SIG-M5 treated with dmso at 0.1 percent for 504 hours (cell line): ENCODE measurements at regions not wholly inside any gene's neighbourhood (a gene's known extent, or its start where the extent isn't known, plus 50 kb on each side); places are given as distances from the start of the nearest gene placed in this dataset.

Source experiments
- DNase-seq: peaks from one replicate; lab custom pipeline; 2025; ENCODE audit not compliant: unreplicated experiment; lab: John Stamatoyannopoulos, UW

GRCh38 chr9:19732441-19732951 lies 56.3 kb downstream of the SLC24A2 start:
- no peak for DNase-seq

DNA sequence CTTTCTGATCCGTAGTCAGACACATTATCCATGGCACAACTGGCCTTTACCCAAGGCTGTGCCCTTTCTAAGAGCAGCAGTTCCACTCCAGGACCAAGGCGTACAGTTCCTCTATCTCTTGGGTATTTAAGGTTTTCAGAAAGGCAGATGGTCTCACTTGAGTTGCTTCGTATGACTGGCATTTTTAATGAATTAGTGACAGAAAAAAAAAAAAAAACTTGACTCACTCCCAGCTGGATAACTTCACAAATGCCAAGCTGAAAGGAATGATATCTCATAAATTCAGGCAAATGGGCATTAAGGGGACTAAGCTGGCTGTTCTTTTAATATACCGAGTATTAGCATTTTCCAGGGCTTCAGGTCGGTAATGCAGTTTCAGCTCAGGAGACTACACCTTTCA lies 60.7 kb downstream of the SLC24A2 start:
- no peak for DNase-seq

- DNase-seq, result no peak
These were observed 62.9 kb downstream of the SLC24A2 start for GRCh38 chr9:19725970-19726369.

- no peak for DNase-seq
These were observed 68.5 kb downstream of the SLC24A2 start for GRCh38 chr9:19720377-19720776.

DNA sequence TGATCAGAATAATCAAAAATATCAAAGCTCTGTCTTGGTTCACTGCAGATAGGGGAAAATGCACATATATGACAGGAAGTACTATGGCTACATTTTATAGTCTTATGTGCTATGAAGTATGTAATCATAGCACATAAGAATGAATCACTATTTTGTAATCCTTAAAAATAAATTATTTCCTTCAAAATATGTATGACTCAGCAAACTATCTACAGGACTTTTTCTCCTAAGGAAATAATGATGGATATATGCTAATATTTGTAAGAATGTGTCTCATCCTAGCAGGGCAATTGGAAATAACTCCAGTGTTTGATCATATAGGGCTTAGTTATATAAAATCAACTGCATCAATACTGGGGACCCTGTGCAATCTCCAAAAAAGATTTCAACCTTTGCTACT lies 85.1 kb downstream of the SLC24A2 start:
- no peak for DNase-seq

GRCh38 chr9:19701991-19702390 lies 86.8 kb downstream of the SLC24A2 start:
- DNase-seq, result no peak

- DNase-seq, result no peak
These were observed 87.6 kb downstream of the SLC24A2 start for GRCh38 chr9:19701274-19701673.

DNA sequence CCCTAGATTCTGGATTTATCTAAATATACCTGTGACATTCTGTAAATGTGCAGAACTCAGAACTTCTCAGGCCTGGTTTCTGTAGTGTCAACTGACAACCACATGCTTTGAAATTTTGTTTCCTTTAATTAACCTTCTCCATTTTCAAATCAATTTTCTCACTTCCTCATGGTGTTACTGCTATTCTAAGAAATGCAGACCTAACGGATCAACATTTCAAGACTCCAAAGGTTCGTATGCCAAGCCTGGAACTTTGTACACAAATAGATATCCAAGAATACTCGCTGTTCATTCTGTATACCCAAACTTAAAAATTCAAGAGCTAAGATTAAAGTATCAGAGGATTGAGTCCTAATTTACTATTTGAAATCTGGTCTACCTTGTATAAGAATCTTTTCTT lies 88.1 kb downstream of the SLC24A2 start:
- DNase-seq, result no peak

GRCh38 chr9:19699756-19700155 lies 89.1 kb downstream of the SLC24A2 start:
- DNase-seq, result no peak

DNA sequence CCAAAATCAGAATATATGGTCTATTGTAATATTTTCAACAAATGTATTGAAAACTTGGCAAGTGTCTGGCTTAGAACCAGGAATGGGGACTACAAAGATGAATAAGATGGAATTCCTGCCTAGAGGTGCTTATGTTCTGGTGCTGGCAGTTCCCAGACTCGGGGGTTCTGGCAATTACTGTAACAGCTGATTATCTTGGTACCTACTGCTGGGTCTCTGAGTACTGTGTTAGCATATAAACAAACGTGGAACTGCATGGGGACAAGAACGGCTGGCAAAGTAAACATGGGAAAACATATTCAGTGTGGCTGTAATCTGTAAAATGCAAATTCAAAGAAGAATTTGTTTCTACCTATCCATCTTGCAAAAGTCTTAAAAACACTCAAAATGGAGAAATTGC lies 89.9 kb downstream of the SLC24A2 start:
- no peak for DNase-seq

- no peak for DNase-seq
These were observed 94.2 kb downstream of the SLC24A2 start for GRCh38 chr9:19694601-19695000.

GRCh38 chr9:19690128-19690527 lies 98.7 kb downstream of the SLC24A2 start:
- DNase-seq, result no peak

- DNase-seq, result no peak
These were observed 99.3 kb downstream of the SLC24A2 start for GRCh38 chr9:19689328-19690101.

GRCh38 chr9:19683715-19684114 lies 105.1 kb downstream of the SLC24A2 start:
- no peak for DNase-seq

- DNase-seq, result no peak
These were observed 106.4 kb downstream of the SLC24A2 start for GRCh38 chr9:19682397-19682796.

GRCh38 chr9:19681846-19682245 lies 107.0 kb downstream of the SLC24A2 start:
- no peak for DNase-seq

DNA sequence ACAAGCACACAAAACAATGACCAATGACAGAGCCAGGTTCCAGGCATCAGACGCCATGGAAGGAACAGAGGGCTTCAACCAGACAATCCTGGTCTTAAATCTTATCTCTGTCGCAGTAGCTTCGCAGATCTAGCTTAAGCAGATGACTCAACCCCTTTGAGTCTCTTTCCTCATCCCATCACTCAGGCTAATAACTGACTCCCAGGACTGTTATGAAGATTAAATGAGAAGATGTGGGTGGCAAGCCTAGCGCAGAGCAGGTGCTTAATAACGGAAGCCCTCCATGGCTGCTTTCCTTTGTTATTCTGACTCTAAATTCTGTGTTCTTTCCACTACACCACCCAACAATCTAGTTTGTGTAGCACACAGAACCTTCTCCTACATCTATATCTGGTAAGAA lies 110.9 kb downstream of the SLC24A2 start:
- no peak for DNase-seq

DNA sequence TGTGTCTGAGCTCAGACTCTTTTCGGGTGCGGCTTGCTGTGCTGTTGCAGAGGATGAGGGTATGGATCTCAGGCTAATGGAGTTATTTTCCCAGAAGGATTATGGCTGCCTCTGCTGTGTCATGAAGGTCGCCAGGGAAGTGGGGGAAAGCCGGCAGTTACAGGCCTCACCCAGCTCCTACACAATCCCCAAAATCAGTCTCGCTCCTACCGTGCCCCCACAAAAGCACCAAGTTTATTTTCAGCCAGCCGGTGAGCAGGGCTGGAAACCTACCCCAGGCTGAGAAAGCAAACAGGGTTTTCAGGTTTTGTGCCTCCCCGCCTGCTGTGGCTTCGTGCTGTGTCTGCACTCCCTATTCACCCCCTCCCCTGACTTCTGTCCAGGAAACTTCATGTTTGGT lies 113.3 kb downstream of the SLC24A2 start:
- DNase-seq, result no peak

- no peak for DNase-seq
These were observed 122.3 kb downstream of the SLC24A2 start for GRCh38 chr9:19666575-19666974.

GRCh38 chr9:19665146-19665863 lies 123.5 kb downstream of the SLC24A2 start:
- DNase-seq, result no peak

GRCh38 chr9:19663570-19663969 lies 125.3 kb downstream of the SLC24A2 start:
- no peak for DNase-seq

DNA sequence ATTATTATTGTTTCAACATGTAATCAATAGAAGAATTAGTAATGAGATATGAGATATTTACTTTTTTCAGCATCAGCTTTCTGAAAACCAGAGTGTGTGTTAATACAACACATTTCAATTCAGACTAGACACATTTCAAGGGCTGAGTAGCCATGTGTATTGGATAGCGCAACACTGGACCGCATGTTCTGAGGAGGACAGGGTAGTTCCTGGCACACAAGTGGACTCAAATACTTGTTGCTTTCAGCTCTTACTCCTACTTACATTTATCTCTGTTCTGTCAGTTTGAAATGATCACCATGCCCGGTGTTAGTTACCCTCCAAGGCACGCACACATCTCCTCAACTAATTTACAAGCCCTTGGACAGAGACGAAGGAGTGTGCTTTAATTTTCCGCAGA lies 126.6 kb downstream of the SLC24A2 start:
- no peak for DNase-seq
